Epithelial cell of proximal tubule (primary cell): ENCODE measurements at regions not wholly inside any gene's neighbourhood (a gene's known extent, or its start where the extent isn't known, plus 50 kb on each side); places are given as distances from the start of the nearest gene placed in this dataset.

Experiments used
- DNase-seq: peaks from one replicate; pipeline ENCODE4 v3.0.0-alpha.2; 2011; ENCODE audit warnings: low read depth
- H3K4me3 ChIP-seq: 2 replicates; pipeline ENCODE4 v1.5.1; 2011; ENCODE audit warnings: low read depth, mild to moderate bottlenecking, low read length
- TF ChIP-seq, protein P1 (sequence below): conservative IDR thresholded peaks from 2 replicates; pipeline ENCODE4 v1.5.1; 2012; ENCODE audit warnings: low read depth, mild to moderate bottlenecking, low read length

DNA sequence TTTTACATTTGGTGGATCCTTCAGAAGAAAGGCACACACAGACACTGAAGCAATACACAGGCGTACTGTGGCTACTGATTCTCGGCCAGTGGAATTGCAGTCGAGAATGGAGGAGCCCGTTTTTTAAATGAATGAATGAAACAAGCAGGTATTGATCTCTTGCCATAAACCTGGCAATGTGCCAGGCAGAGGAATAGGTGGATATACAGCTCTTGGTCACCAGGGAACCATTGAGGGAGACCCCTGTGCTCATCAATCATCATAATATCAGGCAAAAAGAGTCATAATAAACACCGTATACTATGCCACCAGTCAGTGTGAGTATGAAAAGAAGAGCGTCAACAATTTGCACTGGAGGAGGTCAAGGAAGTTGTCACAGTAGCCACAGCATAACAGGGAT is 140.3 kb upstream of the FOXF1 start:
- H3K4me3 ChIP-seq, result no peak overlapping the region
- TF ChIP-seq, protein P1, sequence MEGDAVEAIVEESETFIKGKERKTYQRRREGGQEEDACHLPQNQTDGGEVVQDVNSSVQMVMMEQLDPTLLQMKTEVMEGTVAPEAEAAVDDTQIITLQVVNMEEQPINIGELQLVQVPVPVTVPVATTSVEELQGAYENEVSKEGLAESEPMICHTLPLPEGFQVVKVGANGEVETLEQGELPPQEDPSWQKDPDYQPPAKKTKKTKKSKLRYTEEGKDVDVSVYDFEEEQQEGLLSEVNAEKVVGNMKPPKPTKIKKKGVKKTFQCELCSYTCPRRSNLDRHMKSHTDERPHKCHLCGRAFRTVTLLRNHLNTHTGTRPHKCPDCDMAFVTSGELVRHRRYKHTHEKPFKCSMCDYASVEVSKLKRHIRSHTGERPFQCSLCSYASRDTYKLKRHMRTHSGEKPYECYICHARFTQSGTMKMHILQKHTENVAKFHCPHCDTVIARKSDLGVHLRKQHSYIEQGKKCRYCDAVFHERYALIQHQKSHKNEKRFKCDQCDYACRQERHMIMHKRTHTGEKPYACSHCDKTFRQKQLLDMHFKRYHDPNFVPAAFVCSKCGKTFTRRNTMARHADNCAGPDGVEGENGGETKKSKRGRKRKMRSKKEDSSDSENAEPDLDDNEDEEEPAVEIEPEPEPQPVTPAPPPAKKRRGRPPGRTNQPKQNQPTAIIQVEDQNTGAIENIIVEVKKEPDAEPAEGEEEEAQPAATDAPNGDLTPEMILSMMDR, result no peak
- no peak for DNase-seq

DNA sequence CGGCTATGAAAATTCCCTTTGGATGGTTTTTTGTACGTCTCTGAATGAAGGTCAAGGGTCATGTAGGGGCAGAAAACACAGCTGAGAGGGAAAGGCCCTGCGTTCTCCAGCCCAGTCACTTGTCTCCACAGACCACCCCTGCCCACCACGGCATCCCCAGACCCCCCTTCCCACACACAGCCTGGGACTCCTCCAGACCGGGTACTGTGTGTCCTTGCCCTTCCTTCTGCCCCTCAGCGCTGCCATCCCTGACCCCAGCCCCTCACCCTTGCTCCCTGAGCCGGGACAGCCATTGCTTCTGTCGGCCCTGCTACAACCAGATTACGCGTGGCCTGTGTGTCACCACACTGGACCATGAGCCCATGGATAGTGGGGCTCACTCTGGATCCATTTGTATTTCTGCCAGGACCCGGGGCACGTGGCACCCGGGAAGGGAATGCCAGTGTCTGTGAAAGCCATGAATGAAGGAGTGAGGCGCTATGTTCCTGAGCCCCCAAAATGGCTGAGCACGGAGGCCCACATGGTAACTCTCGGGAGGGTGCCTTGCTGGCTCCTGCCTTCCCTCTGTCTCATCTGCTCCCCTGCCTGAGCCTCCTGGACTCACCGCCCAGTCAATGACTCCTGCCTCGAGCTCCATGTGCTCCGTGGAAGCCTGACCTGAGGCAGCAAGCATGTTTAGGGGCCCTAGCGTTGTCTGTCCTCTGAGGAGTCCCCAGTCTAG is 139.1 kb upstream of the FOXF1 start:
- no peak overlapping the region for H3K4me3 ChIP-seq
- TF ChIP-seq, protein P1, result no peak
- DNase-seq, result no peak

DNA sequence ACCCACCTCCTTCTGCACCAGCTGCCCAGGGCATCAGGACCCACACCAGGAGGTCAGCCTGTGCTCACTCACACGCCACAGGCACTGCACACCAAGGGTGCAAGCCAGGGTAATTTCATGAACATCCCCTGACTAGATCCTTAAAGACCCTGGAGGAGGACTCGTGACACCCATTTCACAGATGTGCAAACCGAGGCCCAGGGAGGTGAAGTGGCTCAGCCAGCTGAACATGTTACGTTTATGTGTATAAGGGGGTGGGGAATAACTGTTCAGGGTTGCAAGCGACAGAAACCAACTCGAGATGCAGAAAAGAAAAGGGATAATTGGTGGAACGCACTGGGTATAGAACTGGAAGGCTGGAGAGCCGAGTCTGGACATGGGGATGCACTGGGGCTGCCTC is 138.1 kb upstream of the FOXF1 start:
- H3K4me3 ChIP-seq, result no peak overlapping the region
- TF ChIP-seq, protein P1, result no peak
- no peak for DNase-seq

DNA sequence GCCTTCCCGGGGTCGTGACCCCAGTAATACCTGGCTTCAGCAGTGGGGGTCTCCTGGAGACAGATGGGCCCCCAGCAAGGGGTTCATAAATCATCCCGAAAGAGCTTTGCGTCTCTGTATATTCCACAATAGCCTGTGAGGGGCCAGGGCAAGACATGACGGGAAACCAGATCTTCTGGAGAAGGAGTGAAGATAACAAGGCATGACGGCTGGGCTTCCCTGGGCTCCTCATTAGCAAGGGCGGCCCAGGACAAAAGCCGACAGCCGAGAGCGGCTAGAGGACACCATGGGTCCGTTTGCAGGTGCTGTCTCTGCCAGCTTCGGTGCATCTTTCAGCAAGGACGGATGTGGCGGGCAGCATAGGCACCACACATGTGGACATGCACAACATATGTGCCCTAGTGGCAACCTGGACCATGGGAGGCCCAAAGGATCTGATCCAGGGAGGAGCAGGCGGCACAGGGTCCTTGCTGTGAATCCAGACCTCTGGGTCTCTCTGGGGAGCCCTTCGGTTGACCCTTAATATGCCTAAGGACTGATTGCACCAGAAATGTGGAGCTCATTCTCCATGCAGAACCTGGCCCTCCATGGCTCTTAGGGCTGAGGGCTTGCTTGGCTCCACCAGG is 136.9 kb upstream of the FOXF1 start:
- TF ChIP-seq, protein P1, result no peak
- H3K4me3 ChIP-seq, result no peak overlapping the region
- DNase-seq, result no peak

DNA sequence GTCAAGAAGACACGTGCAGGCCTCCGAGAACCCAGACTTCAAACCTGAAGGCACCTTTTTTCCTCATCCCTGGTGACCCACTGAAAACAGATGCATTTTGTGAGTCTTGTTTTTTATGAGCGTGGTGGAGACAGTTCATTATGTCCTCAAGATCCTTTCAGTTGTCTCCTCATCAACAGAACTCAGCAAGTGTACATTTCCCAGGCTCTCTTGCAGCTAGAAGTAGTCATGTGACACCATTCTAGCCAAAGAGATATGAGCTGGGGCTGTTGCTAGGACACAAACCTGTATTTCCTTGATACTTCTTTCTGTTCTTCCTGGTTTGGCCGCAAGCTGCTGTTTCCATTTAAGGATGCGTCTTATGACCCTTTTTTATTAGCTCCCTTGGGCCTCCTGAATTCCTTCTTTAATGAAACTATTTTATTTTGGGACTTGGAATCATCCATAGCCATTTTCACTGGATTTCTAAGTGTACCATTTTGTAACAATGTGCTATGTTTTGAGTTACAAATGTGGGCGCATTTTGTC is 135.7 kb upstream of the FOXF1 start:
- no peak overlapping the region for H3K4me3 ChIP-seq
- TF ChIP-seq, protein P1, result no peak

DNA sequence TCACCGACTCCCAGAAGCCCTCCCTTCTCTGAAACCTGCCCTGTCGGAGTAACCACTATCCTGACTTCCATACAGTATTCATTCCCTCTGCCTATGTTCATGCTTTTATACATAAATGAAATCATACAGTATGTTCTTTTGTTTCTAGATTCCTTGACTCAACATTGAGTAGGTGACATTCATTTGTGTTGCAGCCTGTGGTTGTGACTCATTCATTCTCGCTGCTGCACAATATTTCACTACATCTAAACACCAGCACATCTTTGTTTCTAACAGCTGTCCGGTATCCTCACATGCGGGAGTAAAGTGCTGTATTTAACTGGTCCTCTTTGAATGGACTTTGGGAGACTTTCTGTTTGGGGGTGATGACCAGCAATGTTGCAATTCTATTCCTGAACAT is 135.0 kb upstream of the FOXF1 start:
- DNase-seq, result no peak
- H3K4me3 ChIP-seq, result no peak overlapping the region
- TF ChIP-seq, protein P1, result no peak

More for the DNA sequence above, 135.7 kb upstream of the FOXF1 start:
- DNase-seq, result no peak
